ENCODE measurements at regions not wholly inside any gene's neighbourhood (a gene's known extent, or its start where the extent isn't known, plus 50 kb on each side); places are given as distances from the start of the nearest gene placed in this dataset.

DNA sequence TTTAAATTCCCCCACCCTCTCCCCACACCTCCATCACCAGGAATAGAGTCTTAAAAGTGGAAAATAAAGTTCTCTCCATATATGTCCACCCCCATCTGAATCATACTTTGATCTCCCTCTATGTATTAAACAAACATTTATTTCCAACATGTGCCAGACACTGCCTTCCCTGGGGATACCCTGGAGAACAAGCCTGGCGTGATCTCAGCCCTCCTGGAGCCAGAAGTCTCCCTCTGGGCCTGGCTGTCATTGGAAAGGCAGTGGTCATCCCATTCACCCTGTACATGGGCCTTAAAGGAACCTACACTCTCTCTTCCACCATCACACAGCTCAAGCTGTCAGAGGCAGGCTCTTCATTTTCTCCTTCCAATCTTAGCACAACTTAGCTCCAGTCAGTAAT, 143.6 kb downstream of the EMP1 start:
- Histone ChIP-seq H4K5ac (ENCODE audit: low read length) (no peak overlapping the region), H3K79me2 (ENCODE audit: control insufficient read depth, insufficient read depth, low read length) (no peaks in the 10 kb centered on the region), H3K23ac (ENCODE audit: low read length) (no peak overlapping the region), H3K4me2 (ENCODE audit: low read length) (no peak overlapping the region), H3K4ac (ENCODE audit: low read depth, low read length) (no peak overlapping the region), H2BK5ac (ENCODE audit: low read length) (no peak overlapping the region), H2AK5ac (ENCODE audit: low read length) (no peak overlapping the region), H3K4me1 (ENCODE audit: control insufficient read depth, low read depth, low read length) (no peaks in the 10 kb centered on the region), H3K36me3 (ENCODE audit: control insufficient read depth, insufficient read depth, low read length) (no peaks in the 10 kb centered on the region), H3K27ac (ENCODE audit: low read depth, low read length) (no peak overlapping the region), H2BK120ac (ENCODE audit: low read depth, low read length) (no peak overlapping the region), H3K56ac (ENCODE audit: low read length) (no peak overlapping the region), H3K9ac (ENCODE audit: low read length) (no peak overlapping the region), H4K8ac (ENCODE audit: low read depth, low read length) (no peak overlapping the region), H3K27me3 (ENCODE audit: insufficient read depth, low read length, poor library complexity) (no peaks in the 10 kb centered on the region), H3K18ac (ENCODE audit: low read length) (no peak overlapping the region), H3K4me3 (ENCODE audit: low read length) (no peak overlapping the region), H2BK15ac (replicated peaks; ENCODE audit: low read depth) (no peak overlapping the region), H3K79me1 (ENCODE audit: low read length) (no peaks in the 10 kb centered on the region)
- no CpG with 5 or more reads among the region's 1 CpG for WGBS (ENCODE audit: extremely low coverage, insufficient coverage, low lambda C conversion rate)
- DNase-seq = no peak

DNA sequence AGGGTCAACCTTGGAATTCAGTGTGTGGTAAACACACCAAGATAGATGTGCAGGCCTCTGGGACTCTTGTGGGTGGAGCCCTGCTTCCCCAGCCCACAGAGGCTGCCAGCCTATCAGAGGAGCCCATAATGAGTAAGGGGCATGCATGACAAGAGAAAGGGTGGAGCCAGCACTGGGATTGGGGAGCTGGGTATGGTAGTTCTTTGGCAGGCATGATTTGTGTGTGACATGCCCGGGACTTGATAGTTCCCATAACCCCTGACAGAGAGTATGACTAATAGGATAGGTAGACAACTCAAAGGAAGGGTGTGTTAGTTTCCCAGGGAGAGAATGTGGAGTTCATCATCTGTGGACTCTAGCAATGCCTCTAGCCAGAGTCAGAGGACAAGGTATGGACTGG, 143.0 kb downstream of the EMP1 start:
- H3K79me2 ChIP-seq (ENCODE audit: control insufficient read depth, insufficient read depth, low read length) = no peaks in the 10 kb centered on the region
- no peaks in the 10 kb centered on the region for H3K4me1 ChIP-seq (ENCODE audit: control insufficient read depth, low read depth, low read length)
- H4K5ac ChIP-seq (ENCODE audit: low read length) = no peak overlapping the region
- no peak overlapping the region for H3K56ac ChIP-seq (ENCODE audit: low read length)
- no peak overlapping the region for H2BK5ac ChIP-seq (ENCODE audit: low read length)
- H3K27ac ChIP-seq (ENCODE audit: low read depth, low read length) = no peak overlapping the region
- H3K79me1 ChIP-seq (ENCODE audit: low read length) = no peaks in the 10 kb centered on the region
- H3K18ac ChIP-seq (ENCODE audit: low read length) = no peak overlapping the region
- no peak overlapping the region for H3K23ac ChIP-seq (ENCODE audit: low read length)
- no peak overlapping the region for H3K4ac ChIP-seq (ENCODE audit: low read depth, low read length)
- no peak overlapping the region for H3K4me2 ChIP-seq (ENCODE audit: low read length)
- WGBS (ENCODE audit: extremely low coverage, insufficient coverage, low lambda C conversion rate) = no CpG with 5 or more reads among the region's 1 CpG
- H2BK120ac ChIP-seq (ENCODE audit: low read depth, low read length) = no peak overlapping the region
- no peak overlapping the region for H2BK15ac ChIP-seq (replicated peaks; ENCODE audit: low read depth)
- no peaks in the 10 kb centered on the region for H3K27me3 ChIP-seq (ENCODE audit: insufficient read depth, low read length, poor library complexity)
- no peak overlapping the region for H3K9ac ChIP-seq (ENCODE audit: low read length)
- no peaks in the 10 kb centered on the region for H3K36me3 ChIP-seq (ENCODE audit: control insufficient read depth, insufficient read depth, low read length)
- H3K4me3 ChIP-seq (ENCODE audit: low read length) = no peak overlapping the region
- no peak overlapping the region for H4K8ac ChIP-seq (ENCODE audit: low read depth, low read length)
- no peak overlapping the region for H2AK5ac ChIP-seq (ENCODE audit: low read length)
- DNase-seq = no peak

DNA sequence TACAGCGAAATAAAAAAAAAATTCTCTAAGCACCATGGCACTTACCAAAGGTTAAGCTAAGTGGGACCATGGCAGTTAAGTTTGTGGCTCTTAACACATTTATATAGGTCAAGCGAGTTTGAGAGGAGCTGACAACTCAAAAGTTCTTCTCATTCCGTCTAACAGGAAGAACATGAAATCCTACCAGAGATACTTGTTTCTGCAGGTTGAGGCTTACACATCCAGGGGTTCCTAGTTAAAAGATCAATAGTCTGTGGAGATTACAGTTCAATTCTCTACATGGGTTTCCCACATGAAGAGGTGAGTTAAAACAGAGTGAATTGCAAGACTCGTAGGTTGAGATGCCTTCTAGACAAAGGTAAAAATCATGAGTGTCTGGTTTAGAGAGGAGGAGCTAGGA, 142.6 kb downstream of the EMP1 start:
- H3K27me3 ChIP-seq (ENCODE audit: insufficient read depth, low read length, poor library complexity) = no peaks in the 10 kb centered on the region
- no peaks in the 10 kb centered on the region for H3K4me1 ChIP-seq (ENCODE audit: control insufficient read depth, low read depth, low read length)
- no peak overlapping the region for H3K56ac ChIP-seq (ENCODE audit: low read length)
- no peaks in the 10 kb centered on the region for H3K79me2 ChIP-seq (ENCODE audit: control insufficient read depth, insufficient read depth, low read length)
- WGBS (ENCODE audit: extremely low coverage, insufficient coverage, low lambda C conversion rate) = no CpG with 5 or more reads among the region's 4 CpGs
- H2BK120ac ChIP-seq (ENCODE audit: low read depth, low read length) = no peak overlapping the region
- H2AK5ac ChIP-seq (ENCODE audit: low read length) = no peak overlapping the region
- H3K4me3 ChIP-seq (ENCODE audit: low read length) = no peak overlapping the region
- DNase-seq = no peak
- H3K79me1 ChIP-seq (ENCODE audit: low read length) = no peaks in the 10 kb centered on the region
- no peak overlapping the region for H4K8ac ChIP-seq (ENCODE audit: low read depth, low read length)
- no peak overlapping the region for H2BK15ac ChIP-seq (replicated peaks; ENCODE audit: low read depth)
- no peak overlapping the region for H4K5ac ChIP-seq (ENCODE audit: low read length)
- H2BK5ac ChIP-seq (ENCODE audit: low read length) = no peak overlapping the region
- no peak overlapping the region for H3K4ac ChIP-seq (ENCODE audit: low read depth, low read length)
- H3K4me2 ChIP-seq (ENCODE audit: low read length) = no peak overlapping the region
- no peak overlapping the region for H3K18ac ChIP-seq (ENCODE audit: low read length)
- no peak overlapping the region for H3K27ac ChIP-seq (ENCODE audit: low read depth, low read length)
- no peak overlapping the region for H3K23ac ChIP-seq (ENCODE audit: low read length)
- H3K9ac ChIP-seq (ENCODE audit: low read length) = no peak overlapping the region
- H3K36me3 ChIP-seq (ENCODE audit: control insufficient read depth, insufficient read depth, low read length) = no peaks in the 10 kb centered on the region

DNA sequence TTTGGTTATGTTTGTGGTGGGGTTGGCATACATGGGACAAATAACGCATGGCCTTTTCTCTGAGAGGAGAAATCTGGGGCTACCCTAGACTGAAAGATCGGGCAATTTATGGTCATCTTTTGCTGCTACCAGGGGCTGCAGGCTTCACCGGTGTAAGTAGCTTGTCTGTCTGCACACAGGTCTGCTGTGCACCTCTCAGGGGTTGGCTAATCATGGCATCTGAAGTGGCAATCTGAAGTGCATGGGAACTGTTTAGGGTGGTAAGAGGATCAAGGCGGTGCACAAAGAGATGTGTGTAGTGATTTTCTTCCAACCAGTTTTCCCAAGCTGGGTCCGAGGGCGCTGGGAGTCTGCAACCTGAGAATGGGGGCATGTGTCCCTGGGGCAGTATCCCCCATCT, 141.3 kb downstream of the EMP1 start:
- no peak overlapping the region for H3K23ac ChIP-seq (ENCODE audit: low read length)
- no peaks in the 10 kb centered on the region for H3K79me2 ChIP-seq (ENCODE audit: control insufficient read depth, insufficient read depth, low read length)
- no peak overlapping the region for H2BK5ac ChIP-seq (ENCODE audit: low read length)
- no peaks in the 10 kb centered on the region for H3K79me1 ChIP-seq (ENCODE audit: low read length)
- no peaks in the 10 kb centered on the region for H3K36me3 ChIP-seq (ENCODE audit: control insufficient read depth, insufficient read depth, low read length)
- WGBS (ENCODE audit: extremely low coverage, insufficient coverage, low lambda C conversion rate) = no CpG with 5 or more reads among the region's 6 CpGs
- no peak overlapping the region for H4K5ac ChIP-seq (ENCODE audit: low read length)
- no peak overlapping the region for H3K18ac ChIP-seq (ENCODE audit: low read length)
- no peak overlapping the region for H3K4ac ChIP-seq (ENCODE audit: low read depth, low read length)
- no peak overlapping the region for H4K8ac ChIP-seq (ENCODE audit: low read depth, low read length)
- H3K4me1 ChIP-seq (ENCODE audit: control insufficient read depth, low read depth, low read length) = no peaks in the 10 kb centered on the region
- no peak overlapping the region for H2BK15ac ChIP-seq (replicated peaks; ENCODE audit: low read depth)
- no peak for DNase-seq
- no peak overlapping the region for H3K4me2 ChIP-seq (ENCODE audit: low read length)
- no peak overlapping the region for H2BK120ac ChIP-seq (ENCODE audit: low read depth, low read length)
- no peak overlapping the region for H3K9ac ChIP-seq (ENCODE audit: low read length)
- H3K27ac ChIP-seq (ENCODE audit: low read depth, low read length) = no peak overlapping the region
- no peak overlapping the region for H3K4me3 ChIP-seq (ENCODE audit: low read length)
- H3K27me3 ChIP-seq (ENCODE audit: insufficient read depth, low read length, poor library complexity) = no peaks in the 10 kb centered on the region
- H3K56ac ChIP-seq (ENCODE audit: low read length) = no peak overlapping the region
- H2AK5ac ChIP-seq (ENCODE audit: low read length) = no peak overlapping the region

DNA sequence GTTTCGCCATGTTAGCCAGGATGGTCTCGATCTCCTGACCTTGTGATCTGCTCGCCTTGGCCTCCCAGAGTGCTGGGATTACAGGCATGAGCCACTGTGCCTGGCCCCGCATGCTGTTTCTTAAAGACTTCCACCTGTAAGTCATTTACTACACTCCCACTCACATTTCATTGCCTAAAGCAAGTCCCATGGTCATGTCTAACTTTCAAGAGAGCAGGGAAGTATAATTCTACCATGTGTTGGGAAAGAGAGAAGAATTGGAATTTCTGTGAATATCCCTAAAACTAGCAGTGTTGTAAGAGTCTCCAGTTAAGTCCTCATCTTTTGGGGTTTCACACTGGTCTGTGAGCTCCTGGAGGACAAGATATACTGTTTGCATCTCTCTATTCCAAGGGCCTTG, 139.7 kb downstream of the EMP1 start:
- H3K4me3 ChIP-seq (ENCODE audit: low read length) = no peak overlapping the region
- H3K4me2 ChIP-seq (ENCODE audit: low read length) = no peak overlapping the region
- no peak overlapping the region for H2BK15ac ChIP-seq (replicated peaks; ENCODE audit: low read depth)
- H4K5ac ChIP-seq (ENCODE audit: low read length) = no peak overlapping the region
- no peaks in the 10 kb centered on the region for H3K4me1 ChIP-seq (ENCODE audit: control insufficient read depth, low read depth, low read length)
- H2BK5ac ChIP-seq (ENCODE audit: low read length) = no peak overlapping the region
- no peaks in the 10 kb centered on the region for H3K79me1 ChIP-seq (ENCODE audit: low read length)
- H3K56ac ChIP-seq (ENCODE audit: low read length) = no peak overlapping the region
- no peak overlapping the region for H2BK120ac ChIP-seq (ENCODE audit: low read depth, low read length)
- H3K36me3 ChIP-seq (ENCODE audit: control insufficient read depth, insufficient read depth, low read length) = no peaks in the 10 kb centered on the region
- H3K27ac ChIP-seq (ENCODE audit: low read depth, low read length) = no peak overlapping the region
- no CpG with 5 or more reads among the region's 4 CpGs for WGBS (ENCODE audit: extremely low coverage, insufficient coverage, low lambda C conversion rate)
- H3K18ac ChIP-seq (ENCODE audit: low read length) = no peak overlapping the region
- no peak overlapping the region for H2AK5ac ChIP-seq (ENCODE audit: low read length)
- H3K4ac ChIP-seq (ENCODE audit: low read depth, low read length) = no peak overlapping the region
- DNase-seq = no peak
- no peak overlapping the region for H3K9ac ChIP-seq (ENCODE audit: low read length)
- no peaks in the 10 kb centered on the region for H3K79me2 ChIP-seq (ENCODE audit: control insufficient read depth, insufficient read depth, low read length)
- no peak overlapping the region for H3K23ac ChIP-seq (ENCODE audit: low read length)
- H4K8ac ChIP-seq (ENCODE audit: low read depth, low read length) = no peak overlapping the region
- no peaks in the 10 kb centered on the region for H3K27me3 ChIP-seq (ENCODE audit: insufficient read depth, low read length, poor library complexity)

DNA sequence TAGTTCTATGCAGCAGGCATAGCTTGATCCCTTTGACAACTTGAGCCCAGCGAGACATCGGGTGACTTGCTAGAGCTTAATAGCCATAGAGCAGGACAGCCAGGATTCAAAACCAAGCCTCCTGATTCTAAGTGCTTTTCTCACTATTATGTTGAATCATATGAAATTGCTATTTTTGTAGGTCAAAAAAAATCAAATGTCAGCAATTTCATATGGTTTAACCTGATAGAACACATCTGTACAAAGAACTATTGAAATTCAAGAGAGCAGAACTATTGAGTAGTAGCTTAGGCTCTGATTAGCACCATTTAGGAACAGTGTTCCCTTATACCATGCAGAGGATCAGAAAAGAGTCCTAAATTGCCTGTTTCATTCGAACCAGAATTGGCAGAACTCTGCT, 132.0 kb downstream of the EMP1 start:
- H2BK120ac ChIP-seq (ENCODE audit: low read depth, low read length) = no peak overlapping the region
- no peak overlapping the region for H3K4me2 ChIP-seq (ENCODE audit: low read length)
- H4K8ac ChIP-seq (ENCODE audit: low read depth, low read length) = no peak overlapping the region
- no CpG with 5 or more reads among the region's 3 CpGs for WGBS (ENCODE audit: extremely low coverage, insufficient coverage, low lambda C conversion rate)
- H3K36me3 ChIP-seq (ENCODE audit: control insufficient read depth, insufficient read depth, low read length) = no peaks in the 10 kb centered on the region
- H3K27me3 ChIP-seq (ENCODE audit: insufficient read depth, low read length, poor library complexity) = no peaks in the 10 kb centered on the region
- no peaks in the 10 kb centered on the region for H3K79me2 ChIP-seq (ENCODE audit: control insufficient read depth, insufficient read depth, low read length)
- no peak overlapping the region for H3K56ac ChIP-seq (ENCODE audit: low read length)
- no peak overlapping the region for H2BK5ac ChIP-seq (ENCODE audit: low read length)
- H3K4me3 ChIP-seq (ENCODE audit: low read length) = no peak overlapping the region
- no peak overlapping the region for H2AK5ac ChIP-seq (ENCODE audit: low read length)
- DNase-seq = no peak
- no peaks in the 10 kb centered on the region for H3K4me1 ChIP-seq (ENCODE audit: control insufficient read depth, low read depth, low read length)
- no peak overlapping the region for H2BK15ac ChIP-seq (replicated peaks; ENCODE audit: low read depth)
- no peak overlapping the region for H3K9ac ChIP-seq (ENCODE audit: low read length)
- H3K27ac ChIP-seq (ENCODE audit: low read depth, low read length) = no peak overlapping the region
- H3K23ac ChIP-seq (ENCODE audit: low read length) = no peak overlapping the region
- H3K79me1 ChIP-seq (ENCODE audit: low read length) = no peaks in the 10 kb centered on the region
- H4K5ac ChIP-seq (ENCODE audit: low read length) = no peak overlapping the region
- no peak overlapping the region for H3K4ac ChIP-seq (ENCODE audit: low read depth, low read length)
- no peak overlapping the region for H3K18ac ChIP-seq (ENCODE audit: low read length)
